HG02763 (cell line): ENCODE measurements at regions not wholly inside any gene's neighbourhood (a gene's known extent, or its start where the extent isn't known, plus 50 kb on each side); places are given as distances from the start of the nearest gene placed in this dataset.
"Not testable (repeated sequence)": the region's sequence is repeated elsewhere in the genome, so short reads cannot be mapped to it uniquely, and the experiment has no call there.

Experiments
- ATAC-seq: cut with Tn5 transposase; IDR thresholded peaks from one replicate; pipeline ENCODE4 v1.9.1; 2021; ENCODE audit warnings: mild to moderate bottlenecking, moderate library complexity; ENCODE audit not compliant: unreplicated experiment

- no peak for ATAC-seq
Measured at GRCh38 chr20:29319725-29320124, 1937.7 kb upstream of the DEFB115 start.

- ATAC-seq: not testable (repeated sequence)
Measured at GRCh38 chr20:29320216-29320949, 1937.1 kb upstream of the DEFB115 start.

GRCh38 chr20:29323631-29324515 lies 1933.6 kb upstream of the DEFB115 start:
- not testable (repeated sequence) for ATAC-seq

- ATAC-seq: not testable (repeated sequence)
Measured at GRCh38 chr20:29324516-29325303, 1932.8 kb upstream of the DEFB115 start.

- ATAC-seq: no peak
Measured at GRCh38 chr20:29325304-29325640, 1932.2 kb upstream of the DEFB115 start.

- not testable (repeated sequence) for ATAC-seq
Measured at GRCh38 chr20:29325781-29326180, 1931.7 kb upstream of the DEFB115 start.

- ATAC-seq: no peak
Measured at GRCh38 chr20:29326376-29327070, 1930.9 kb upstream of the DEFB115 start.

GRCh38 chr20:29327600-29328420 lies 1929.7 kb upstream of the DEFB115 start:
- not testable (repeated sequence) for ATAC-seq

- ATAC-seq: not testable (repeated sequence)
Measured at GRCh38 chr20:29330429-29331115, 1926.9 kb upstream of the DEFB115 start.

- no peak for ATAC-seq
Measured at GRCh38 chr20:29349836-29350235, 1907.6 kb upstream of the DEFB115 start.

GRCh38 chr20:29375937-29376336 lies 1881.5 kb upstream of the DEFB115 start:
- not testable (repeated sequence) for ATAC-seq

GRCh38 chr20:29392853-29393252 lies 1864.6 kb upstream of the DEFB115 start:
- not testable (repeated sequence) for ATAC-seq

GRCh38 chr20:29408034-29408695 lies 1849.3 kb upstream of the DEFB115 start:
- ATAC-seq: no peak

- ATAC-seq: not testable (repeated sequence)
Measured at GRCh38 chr20:29408707-29409106, 1848.8 kb upstream of the DEFB115 start.

GRCh38 chr20:29409160-29409689 lies 1848.2 kb upstream of the DEFB115 start:
- not testable (repeated sequence) for ATAC-seq

GRCh38 chr20:29409833-29410805 lies 1847.3 kb upstream of the DEFB115 start:
- no peak for ATAC-seq

GRCh38 chr20:29410806-29411457 lies 1846.5 kb upstream of the DEFB115 start:
- ATAC-seq: no peak
